Effector memory CD4-positive, alpha-beta T cell (primary cell): ENCODE measurements at regions not wholly inside any gene's neighbourhood (a gene's known extent, or its start where the extent isn't known, plus 50 kb on each side); places are given as distances from the start of the nearest gene placed in this dataset.
"Not testable (repeated sequence)": the region's sequence is repeated elsewhere in the genome, so short reads cannot be mapped to it uniquely, and the experiment has no call there.

Experiments used
- DNase-seq, 3 donors: peaks; one replicate each; pipeline ENCODE4 v3.0.0-alpha.2; 2020
- H3K27ac ChIP-seq: 2 replicates; pipeline ENCODE4 v1.7.0; 2013; ENCODE audit warnings: mild to moderate bottlenecking, low read length, moderate library complexity; ENCODE audit not compliant: insufficient read depth, poor library complexity, severe bottlenecking
- H3K27me3 ChIP-seq: replicated peaks from 2 replicates; pipeline ENCODE4 v1.7.0; 2013; ENCODE audit warnings: mild to moderate bottlenecking, low read length; ENCODE audit not compliant: insufficient read depth, control insufficient read depth, poor library complexity, severe bottlenecking
- H3K36me3 ChIP-seq: 2 replicates; pipeline ENCODE4 v1.7.0; 2013; ENCODE audit warnings: mild to moderate bottlenecking, low read length, moderate library complexity; ENCODE audit not compliant: control insufficient read depth, insufficient read depth
- H3K4me1 ChIP-seq: 2 replicates; pipeline ENCODE4 v1.7.0; 2013; ENCODE audit warnings: low read length, mild to moderate bottlenecking; ENCODE audit not compliant: control insufficient read depth, insufficient read depth, poor library complexity, severe bottlenecking
- H3K4me3 ChIP-seq: 2 replicates; pipeline ENCODE4 v1.7.0; 2013; ENCODE audit warnings: low read length, low read depth, mild to moderate bottlenecking; ENCODE audit not compliant: insufficient read depth, poor library complexity, severe bottlenecking
- H3K9me3 ChIP-seq: 2 replicates; pipeline ENCODE4 v1.7.0; 2013; ENCODE audit warnings: mild to moderate bottlenecking, low read length, moderate library complexity; ENCODE audit not compliant: control insufficient read depth

DNA sequence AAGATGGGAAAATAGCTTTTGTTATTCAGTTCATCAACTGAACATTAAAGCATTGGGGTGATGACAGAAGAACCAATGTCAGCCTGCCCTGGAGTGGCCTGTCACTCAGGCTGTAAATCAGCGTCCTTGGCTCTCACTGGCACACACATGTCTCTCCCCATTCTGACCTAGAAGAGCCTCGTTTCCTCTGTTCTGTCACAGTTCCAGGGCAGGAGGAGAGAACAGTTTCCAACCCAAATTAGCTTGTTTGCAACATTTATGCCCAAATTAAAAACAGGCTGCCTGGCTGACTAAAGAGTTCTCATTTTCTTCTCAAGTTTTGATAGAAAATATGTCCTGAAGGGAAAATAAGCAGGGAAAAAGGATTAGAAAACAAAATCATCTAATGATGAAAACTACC is 520.1 kb downstream of the CHSY3 start:
- H3K9me3 ChIP-seq = no peaks in the 10 kb centered on the region
- no peaks in the 10 kb centered on the region for H3K36me3 ChIP-seq
- no peaks in the 10 kb centered on the region for H3K4me1 ChIP-seq
- no peak overlapping the region for H3K4me3 ChIP-seq
- H3K27ac ChIP-seq = no peak overlapping the region
- no peak for DNase-seq
- H3K27me3 ChIP-seq = no peaks in the 10 kb centered on the region

- Histone ChIP-seq H3K4me1 (no peaks in the 10 kb centered on the region), H3K36me3 (no peaks in the 10 kb centered on the region), H3K9me3 (no peaks in the 10 kb centered on the region), H3K4me3 (no peak overlapping the region), H3K27ac (no peak overlapping the region), H3K27me3 (no peaks in the 10 kb centered on the region)
- no peak for DNase-seq
Measured at GRCh38 chr5:130402906-130403305, 498.6 kb downstream of the CHSY3 start.

DNA sequence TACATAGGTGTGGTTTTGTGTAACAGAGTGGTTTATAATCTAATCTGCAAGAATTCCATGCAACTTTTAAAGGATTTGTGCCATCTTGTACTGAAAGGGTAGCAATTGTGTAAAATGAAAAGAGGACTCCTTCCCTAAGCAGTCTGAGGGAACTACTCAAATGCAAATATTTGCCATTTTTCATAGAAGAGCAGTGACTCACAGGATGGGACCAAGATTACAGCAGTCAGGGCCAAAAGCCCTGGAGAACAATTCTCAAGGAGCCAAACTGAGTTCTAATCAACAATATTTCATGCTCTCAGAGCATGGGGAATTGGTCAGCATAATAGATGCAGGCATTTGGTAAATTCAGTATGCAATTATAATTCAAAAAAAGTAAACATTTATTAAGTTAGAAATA is 495.8 kb downstream of the CHSY3 start:
- Histone ChIP-seq H3K4me3 (no peak overlapping the region), H3K27ac (no peak overlapping the region), H3K36me3 (no peaks in the 10 kb centered on the region), H3K27me3 (no peaks in the 10 kb centered on the region), H3K4me1 (no peaks in the 10 kb centered on the region), H3K9me3 (no peaks in the 10 kb centered on the region)
- DNase-seq = no peak

DNA sequence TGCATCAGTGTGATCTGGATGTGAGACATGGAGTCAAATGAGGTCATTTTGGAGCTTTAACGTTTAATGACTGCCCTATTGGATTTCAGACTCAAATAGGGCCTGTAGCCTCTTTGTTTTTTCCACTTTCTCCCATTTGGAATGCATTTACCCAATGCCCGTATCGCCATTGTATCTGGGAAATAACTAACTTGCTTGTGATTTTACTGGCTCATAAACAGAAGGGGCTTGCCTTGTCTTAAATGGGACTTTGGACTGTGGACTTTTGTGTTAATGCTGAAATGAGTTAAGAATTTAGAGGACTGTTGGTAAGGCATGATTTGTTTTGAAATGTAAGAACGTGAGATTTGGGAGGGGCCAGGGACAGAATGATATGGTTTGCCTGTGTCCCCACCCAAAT is 494.6 kb downstream of the CHSY3 start:
- no peak overlapping the region for H3K27ac ChIP-seq
- no peaks in the 10 kb centered on the region for H3K27me3 ChIP-seq
- H3K4me3 ChIP-seq = no peak overlapping the region
- H3K36me3 ChIP-seq = no peaks in the 10 kb centered on the region
- H3K9me3 ChIP-seq = no peaks in the 10 kb centered on the region
- H3K4me1 ChIP-seq = no peaks in the 10 kb centered on the region
- no peak for DNase-seq

- H3K9me3 ChIP-seq, H3K27me3 ChIP-seq, H3K4me1 ChIP-seq, H3K4me3 ChIP-seq, H3K27ac ChIP-seq, DNase-seq, H3K36me3 ChIP-seq: not testable (repeated sequence)
Measured at GRCh38 chr5:130397727-130398126, 493.5 kb downstream of the CHSY3 start.

DNA sequence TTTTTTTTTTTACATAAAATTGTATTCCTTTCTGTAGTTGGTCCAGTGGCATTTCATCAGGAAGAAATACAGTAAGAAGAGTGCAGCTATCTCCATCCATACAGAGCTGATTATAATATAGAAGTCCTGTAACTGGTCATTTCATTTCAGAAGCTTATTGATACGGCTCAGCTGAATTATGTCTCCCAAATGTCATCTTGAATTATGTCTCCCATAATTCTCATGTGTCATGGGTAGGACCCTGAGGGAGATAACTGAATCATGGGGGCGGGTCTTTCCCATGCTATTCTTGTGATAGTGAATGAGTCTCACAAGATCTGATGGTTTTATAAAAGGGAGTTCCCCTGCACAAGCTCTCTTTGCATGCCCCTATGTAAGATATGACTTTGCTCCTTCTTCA is 492.9 kb downstream of the CHSY3 start:
- H3K9me3 ChIP-seq = no peaks in the 10 kb centered on the region
- H3K27me3 ChIP-seq = no peaks in the 10 kb centered on the region
- H3K27ac ChIP-seq = no peak overlapping the region
- no peak overlapping the region for H3K4me3 ChIP-seq
- H3K36me3 ChIP-seq = no peaks in the 10 kb centered on the region
- H3K4me1 ChIP-seq = no peaks in the 10 kb centered on the region
- no peak for DNase-seq

DNA sequence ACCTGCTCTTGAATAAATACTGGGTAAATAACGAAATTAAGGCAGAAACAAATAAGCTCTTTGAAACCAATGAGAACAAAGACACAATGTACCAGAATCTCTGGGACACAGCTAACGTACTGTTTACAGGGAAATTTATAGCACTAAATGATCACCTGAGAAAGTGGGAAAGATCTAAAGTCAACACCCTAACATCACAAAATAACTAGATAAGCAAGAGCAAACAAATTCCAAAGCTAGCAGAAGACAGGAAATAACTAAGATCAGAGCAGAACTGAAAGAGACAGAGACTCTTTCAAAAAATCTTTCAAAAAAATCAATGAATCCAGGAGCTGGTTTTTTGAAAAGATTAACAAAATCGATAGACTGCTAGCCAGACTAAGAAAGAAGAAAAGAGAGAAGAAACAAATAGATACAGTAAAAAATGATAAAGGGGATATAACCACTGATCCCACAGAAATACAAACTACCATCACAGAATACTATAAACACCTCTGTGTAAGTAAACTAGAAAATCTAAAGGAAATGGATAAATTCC is 487.5 kb downstream of the CHSY3 start:
- H3K9me3 ChIP-seq, H3K36me3 ChIP-seq, H3K4me1 ChIP-seq, H3K27ac ChIP-seq, H3K4me3 ChIP-seq, H3K27me3 ChIP-seq, DNase-seq: not testable (repeated sequence)

DNA sequence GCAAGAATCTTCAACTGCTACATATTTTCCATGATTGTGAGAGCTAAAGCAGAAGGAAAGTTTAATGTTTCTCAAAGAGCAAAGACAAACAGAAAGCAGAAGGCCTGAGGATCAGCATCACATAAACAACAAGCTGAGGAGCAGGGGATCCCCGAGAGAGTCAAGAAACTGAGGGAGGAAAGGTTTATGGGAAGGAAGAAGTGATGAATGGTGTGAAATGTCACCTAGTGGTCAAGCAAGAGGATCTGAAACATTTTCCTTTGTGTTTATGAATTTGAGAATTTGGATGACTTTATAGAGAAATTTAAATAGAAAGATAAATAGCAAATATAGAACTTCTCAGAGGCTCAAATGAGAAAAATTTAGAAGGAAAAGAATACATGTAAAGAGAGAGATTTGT is 481.9 kb downstream of the CHSY3 start:
- DNase-seq = no peak
- Histone ChIP-seq H3K27me3 (no peaks in the 10 kb centered on the region), H3K9me3 (no peaks in the 10 kb centered on the region), H3K4me1 (no peaks in the 10 kb centered on the region), H3K27ac (no peak overlapping the region), H3K4me3 (no peak overlapping the region), H3K36me3 (no peaks in the 10 kb centered on the region)

- Histone ChIP-seq H3K9me3 (no peaks in the 10 kb centered on the region), H3K36me3 (no peaks in the 10 kb centered on the region), H3K27me3 (no peaks in the 10 kb centered on the region), H3K4me1 (no peaks in the 10 kb centered on the region), H3K4me3 (no peak overlapping the region), H3K27ac (no peak overlapping the region)
- no peak for DNase-seq
Measured at GRCh38 chr5:130385656-130386055, 481.4 kb downstream of the CHSY3 start.

DNA sequence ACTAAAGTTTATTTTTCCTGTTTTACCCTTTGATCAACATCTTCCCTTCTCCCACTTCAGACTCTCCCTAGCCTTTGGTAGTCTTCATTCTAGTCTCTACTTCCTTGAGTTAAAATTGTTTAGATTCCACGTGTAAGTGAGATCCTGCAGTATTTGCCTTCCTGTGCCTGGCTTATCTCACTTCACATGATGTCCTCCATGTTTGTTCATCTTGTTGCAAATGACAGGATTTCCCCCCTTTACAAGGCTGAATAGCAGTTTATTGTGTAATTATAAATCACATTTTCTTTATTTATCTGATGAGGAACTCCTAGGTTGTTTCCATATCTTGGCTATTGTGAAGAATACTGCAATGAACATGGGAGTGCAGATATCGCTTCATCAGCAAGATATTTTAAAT is 461.7 kb downstream of the CHSY3 start:
- no peaks in the 10 kb centered on the region for H3K9me3 ChIP-seq
- H3K27me3 ChIP-seq = no peaks in the 10 kb centered on the region
- no peak overlapping the region for H3K27ac ChIP-seq
- DNase-seq = no peak
- H3K4me3 ChIP-seq = no peak overlapping the region
- H3K36me3 ChIP-seq = no peaks in the 10 kb centered on the region
- no peaks in the 10 kb centered on the region for H3K4me1 ChIP-seq

DNA sequence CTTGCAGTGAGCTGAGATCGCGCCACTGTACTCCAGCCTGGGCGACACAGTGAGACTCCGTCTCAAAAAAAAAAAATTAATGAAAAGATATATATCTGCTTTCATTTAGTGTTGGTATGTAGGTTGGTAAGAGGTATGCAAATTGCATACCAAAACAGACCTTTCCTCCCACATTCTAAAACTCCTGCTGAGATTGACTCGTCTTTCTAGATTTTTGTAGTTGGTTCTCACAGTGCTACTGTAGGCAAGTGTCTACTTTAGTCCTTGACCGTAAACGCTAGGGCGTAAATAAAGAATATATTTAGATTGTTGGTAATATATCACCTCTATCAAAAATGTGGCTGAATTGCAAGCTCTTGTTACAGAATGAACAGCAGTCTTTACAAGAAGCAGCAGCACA is 445.9 kb downstream of the CHSY3 start:
- no peaks in the 10 kb centered on the region for H3K27me3 ChIP-seq
- no peaks in the 10 kb centered on the region for H3K36me3 ChIP-seq
- no peaks in the 10 kb centered on the region for H3K9me3 ChIP-seq
- H3K4me1 ChIP-seq = no peaks in the 10 kb centered on the region
- no peak overlapping the region for H3K4me3 ChIP-seq
- DNase-seq = no peak
- H3K27ac ChIP-seq = no peak overlapping the region
